PC-9 (cell line): ENCODE measurements at regions not wholly inside any gene's neighbourhood (a gene's known extent, or its start where the extent isn't known, plus 50 kb on each side); places are given as distances from the start of the nearest gene placed in this dataset.

ENCODE experiments used
- EZH2 ChIP-seq: fragments of 200-600 bp; sonication (generic); IDR thresholded peaks from 2 replicates; pipeline ENCODE4 v1.8.0; 2017; ENCODE audit warnings: antibody characterized with exemption, low read depth
- TF ChIP-seq, protein P1 (sequence below): fragments of 200-600 bp; sonication (generic); conservative IDR thresholded peaks from 2 replicates; pipeline ENCODE4 v1.6.1; 2017; ENCODE audit warnings: mixed run types, antibody characterized with exemption, mild to moderate bottlenecking, moderate library complexity

DNA sequence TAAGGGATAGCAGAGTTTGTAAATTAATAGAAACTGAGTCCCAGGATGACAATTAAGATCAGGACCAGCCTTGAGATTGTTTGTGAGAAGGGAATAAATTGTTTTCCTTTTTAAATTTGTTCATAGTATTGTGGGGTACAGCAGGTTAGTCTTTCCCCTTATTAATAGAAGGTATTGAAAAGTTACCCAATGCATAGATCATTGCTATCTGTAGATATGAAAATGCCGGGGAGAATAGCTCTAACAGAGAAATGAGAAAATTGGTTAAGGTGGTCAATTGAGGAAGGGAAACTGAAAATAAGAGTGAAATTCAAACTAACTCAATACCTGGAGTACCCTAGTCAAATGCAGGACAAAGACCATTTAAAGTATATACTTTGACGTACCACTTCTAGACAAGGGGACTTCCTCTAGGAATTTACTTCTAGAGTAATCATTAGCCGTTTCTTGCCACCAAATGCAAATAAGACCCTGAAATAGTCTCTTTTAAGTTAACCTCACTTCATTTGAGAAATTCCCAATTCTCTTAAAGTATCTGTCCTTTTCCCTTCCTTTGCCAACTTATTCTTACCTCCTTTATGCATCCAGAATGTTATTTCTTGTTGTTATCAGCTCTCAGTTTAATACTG lies 1224.4 kb upstream of the LRRTM1 start:
- TF ChIP-seq, protein P1, sequence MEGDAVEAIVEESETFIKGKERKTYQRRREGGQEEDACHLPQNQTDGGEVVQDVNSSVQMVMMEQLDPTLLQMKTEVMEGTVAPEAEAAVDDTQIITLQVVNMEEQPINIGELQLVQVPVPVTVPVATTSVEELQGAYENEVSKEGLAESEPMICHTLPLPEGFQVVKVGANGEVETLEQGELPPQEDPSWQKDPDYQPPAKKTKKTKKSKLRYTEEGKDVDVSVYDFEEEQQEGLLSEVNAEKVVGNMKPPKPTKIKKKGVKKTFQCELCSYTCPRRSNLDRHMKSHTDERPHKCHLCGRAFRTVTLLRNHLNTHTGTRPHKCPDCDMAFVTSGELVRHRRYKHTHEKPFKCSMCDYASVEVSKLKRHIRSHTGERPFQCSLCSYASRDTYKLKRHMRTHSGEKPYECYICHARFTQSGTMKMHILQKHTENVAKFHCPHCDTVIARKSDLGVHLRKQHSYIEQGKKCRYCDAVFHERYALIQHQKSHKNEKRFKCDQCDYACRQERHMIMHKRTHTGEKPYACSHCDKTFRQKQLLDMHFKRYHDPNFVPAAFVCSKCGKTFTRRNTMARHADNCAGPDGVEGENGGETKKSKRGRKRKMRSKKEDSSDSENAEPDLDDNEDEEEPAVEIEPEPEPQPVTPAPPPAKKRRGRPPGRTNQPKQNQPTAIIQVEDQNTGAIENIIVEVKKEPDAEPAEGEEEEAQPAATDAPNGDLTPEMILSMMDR: no peak
- no peak for TF ChIP-seq EZH2
